HG02973 (cell line): ENCODE measurements at regions not wholly inside any gene's neighbourhood (a gene's known extent, or its start where the extent isn't known, plus 50 kb on each side); places are given as distances from the start of the nearest gene placed in this dataset.
"Not testable (repeated sequence)": the region's sequence is repeated elsewhere in the genome, so short reads cannot be mapped to it uniquely, and the experiment has no call there.

Experiments used
- ATAC-seq: cut with Tn5 transposase; IDR thresholded peaks from one replicate; pipeline ENCODE4 v1.9.1; 2021; ENCODE audit warnings: moderate library complexity; ENCODE audit not compliant: unreplicated experiment

GRCh38 chr11:110843053-110843452 is 130.8 kb upstream of the ARHGAP20 start:
- not testable (repeated sequence) for ATAC-seq

- no peak for ATAC-seq
These were observed 126.6 kb upstream of the ARHGAP20 start for GRCh38 chr11:110838808-110839207.

- ATAC-seq: no peak
These were observed 125.4 kb upstream of the ARHGAP20 start for GRCh38 chr11:110837603-110838002.

- ATAC-seq: no peak
These were observed 122.9 kb upstream of the ARHGAP20 start for GRCh38 chr11:110835106-110835505.

- no peak for ATAC-seq
These were observed 120.8 kb upstream of the ARHGAP20 start for GRCh38 chr11:110833033-110833484.

- no peak for ATAC-seq
These were observed 120.3 kb upstream of the ARHGAP20 start for GRCh38 chr11:110832539-110832938.

GRCh38 chr11:110832080-110832479 is 119.8 kb upstream of the ARHGAP20 start:
- no peak for ATAC-seq

- ATAC-seq: no peak
These were observed 118.5 kb upstream of the ARHGAP20 start for GRCh38 chr11:110830747-110831146.

- no peak for ATAC-seq
These were observed 118.1 kb upstream of the ARHGAP20 start for GRCh38 chr11:110830344-110830743.

GRCh38 chr11:110829873-110830272 is 117.6 kb upstream of the ARHGAP20 start:
- no peak for ATAC-seq

- ATAC-seq: no peak
These were observed 115.8 kb upstream of the ARHGAP20 start for GRCh38 chr11:110828086-110828485.

- ATAC-seq: no peak
These were observed 115.0 kb upstream of the ARHGAP20 start for GRCh38 chr11:110827276-110827675.

- no peak for ATAC-seq
These were observed 112.8 kb upstream of the ARHGAP20 start for GRCh38 chr11:110824912-110825620.

- no peak for ATAC-seq
These were observed 105.9 kb upstream of the ARHGAP20 start for GRCh38 chr11:110818032-110818687.

GRCh38 chr11:110812086-110812733 is 100.0 kb upstream of the ARHGAP20 start:
- ATAC-seq: no peak

GRCh38 chr11:110809417-110810199 is 97.4 kb upstream of the ARHGAP20 start:
- ATAC-seq: no peak

- no peak for ATAC-seq
These were observed 96.0 kb upstream of the ARHGAP20 start for GRCh38 chr11:110808248-110808647.

- no peak for ATAC-seq
These were observed 95.6 kb upstream of the ARHGAP20 start for GRCh38 chr11:110807801-110808200.

- ATAC-seq: no peak
These were observed 93.5 kb upstream of the ARHGAP20 start for GRCh38 chr11:110805756-110806155.

- ATAC-seq: no peak
These were observed 89.9 kb upstream of the ARHGAP20 start for GRCh38 chr11:110802162-110802561.

- ATAC-seq: no peak
These were observed 89.1 kb upstream of the ARHGAP20 start for GRCh38 chr11:110801328-110801727.
